ENCODE measurements at regions not wholly inside any gene's neighbourhood (a gene's known extent, or its start where the extent isn't known, plus 50 kb on each side); places are given as distances from the start of the nearest gene placed in this dataset.

DNA sequence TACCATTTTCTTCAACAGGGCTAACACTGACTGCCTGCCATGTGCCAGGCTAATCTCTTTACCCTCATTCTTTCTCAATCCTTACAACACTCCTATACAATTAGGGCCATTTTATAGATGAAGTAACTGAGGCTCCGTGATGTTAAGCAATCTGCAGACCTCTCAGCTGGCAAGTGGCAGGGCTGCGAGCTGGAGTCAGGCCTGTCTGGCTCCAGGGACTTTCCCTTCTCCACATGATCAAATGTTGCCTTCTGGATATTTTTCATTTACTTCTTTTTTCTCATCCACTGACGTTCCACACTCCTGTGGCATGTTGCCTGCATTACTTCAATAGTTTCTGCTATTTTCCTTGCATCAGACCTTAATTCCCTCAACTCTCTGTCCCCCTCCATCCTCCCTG, 55.2 kb upstream of the TAGAP start:
- DNase-seq (ENCODE audit: low read depth, low spot score), result no peak

- no peak for DNase-seq (ENCODE audit: low read depth, low spot score)
These were observed 54.5 kb upstream of the TAGAP start for GRCh38 chr6:159099276-159099675.

DNA sequence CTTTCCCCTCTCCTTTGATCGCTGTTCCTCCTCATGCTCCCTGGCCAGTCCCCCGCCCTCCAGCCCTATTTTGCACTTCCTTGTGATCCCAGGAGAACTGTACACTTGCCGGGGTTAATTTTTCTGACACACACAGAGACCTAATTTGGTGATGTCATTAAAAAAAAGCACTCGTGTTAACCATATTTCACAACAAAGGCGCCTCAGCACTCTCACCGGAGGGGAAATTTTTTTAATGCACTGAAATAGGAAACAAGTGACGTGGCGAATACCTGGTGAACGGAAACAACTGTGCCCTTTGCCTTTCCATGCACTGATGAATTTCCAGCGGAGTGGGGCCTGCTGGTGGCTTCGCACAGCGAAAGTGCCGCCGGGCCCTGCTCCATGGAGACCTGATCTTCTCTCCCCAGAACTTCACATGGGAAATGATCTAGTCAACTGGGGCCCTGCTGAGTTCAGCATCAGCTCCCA, 53.9 kb upstream of the TAGAP start:
- peak; percentile 50 for DNase-seq (ENCODE audit: low read depth, low spot score)

DNA sequence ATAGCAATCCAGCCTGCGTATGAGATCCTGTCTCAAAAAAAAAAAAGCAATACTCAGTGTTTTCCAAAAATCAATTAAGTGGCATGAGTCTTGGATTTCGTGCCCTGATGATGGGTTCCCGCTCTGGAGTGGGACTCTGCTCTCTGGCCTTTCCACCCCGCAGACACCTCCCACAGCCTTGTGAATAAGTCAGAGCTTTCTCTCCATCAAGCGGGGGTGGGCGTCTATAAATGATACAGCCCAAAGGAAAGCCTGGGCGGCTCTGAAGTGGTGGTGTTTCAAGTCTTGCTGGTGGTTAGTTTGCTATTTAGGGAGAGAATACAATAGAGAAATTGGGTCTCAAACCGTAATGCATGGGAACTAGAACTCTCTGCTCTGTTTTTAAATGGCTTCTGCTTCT, 52.5 kb upstream of the TAGAP start:
- no peak for DNase-seq (ENCODE audit: low read depth, low spot score)

- DNase-seq (ENCODE audit: low read depth, low spot score), result no peak
These were observed 50.8 kb upstream of the TAGAP start for GRCh38 chr6:159095616-159096015.

GRCh38 chr6:159094444-159095252, 49.9 kb upstream of the TAGAP start:
- DNase-seq (ENCODE audit: low read depth, low spot score), result no peak
